Liver (tissue), 8 donors: ENCODE measurements at regions not wholly inside any gene's neighbourhood (a gene's known extent, or its start where the extent isn't known, plus 50 kb on each side); places are given as distances from the start of the nearest gene placed in this dataset.

ENCODE experiments used
- DNase-seq: peaks from one replicate; pipeline ENCODE4 v3.0.0-alpha.2; 2017; ENCODE audit warnings: low spot score
- H3K27ac ChIP-seq, 2 donors: one replicate each; pipeline ENCODE4 v1.7.0; 2013; ENCODE audit warnings: inconsistent platforms in 2 of 2, low read length in 2 of 2, control low read depth in 1 of 2, low read depth in 1 of 2, mild to moderate bottlenecking in 1 of 2
- H3K27me3 ChIP-seq, 4 donors: one replicate each; pipeline versions ENCODE4 v1.6.1 to v1.7.0; 2013; ENCODE audit warnings: low read length in 3 of 4, inconsistent platforms in 1 of 4, mild to moderate bottlenecking in 1 of 4, moderate library complexity in 1 of 4; ENCODE audit not compliant: control insufficient read depth in 4 of 4, insufficient read depth in 4 of 4
- H3K36me3 ChIP-seq, 4 donors: one replicate each; pipeline versions ENCODE4 v1.6.1 to v1.7.0; 2013; ENCODE audit warnings: low read length in 3 of 4, mild to moderate bottlenecking in 3 of 4, low read depth in 1 of 4, moderate library complexity in 1 of 4; ENCODE audit not compliant: control insufficient read depth in 4 of 4, insufficient read depth in 3 of 4
- H3K4me1 ChIP-seq, 4 donors: one replicate each; pipeline versions ENCODE4 v1.6.1 to v1.7.0; 2013; ENCODE audit warnings: low read length in 3 of 4, mild to moderate bottlenecking in 3 of 4, moderate library complexity in 1 of 4; ENCODE audit not compliant: control insufficient read depth in 4 of 4, insufficient read depth in 4 of 4
- H3K4me3 ChIP-seq, 3 donors: one replicate each; pipeline versions ENCODE4 v1.6.1 to v1.7.0; 2013; ENCODE audit warnings: low read length in 3 of 3, control low read depth in 1 of 3, low read depth in 1 of 3, mild to moderate bottlenecking in 1 of 3
- H3K9ac ChIP-seq, 2 donors: one replicate each; pipeline ENCODE4 v1.7.0; 2013; ENCODE audit warnings: low read length in 2 of 2, mild to moderate bottlenecking in 2 of 2, moderate library complexity in 2 of 2, control low read depth in 1 of 2, low read depth in 1 of 2
- H3K9me3 ChIP-seq, 4 donors: one replicate each; pipeline versions ENCODE4 v1.6.1 to v1.7.0; 2013; ENCODE audit warnings: low read length in 3 of 4; ENCODE audit not compliant: control insufficient read depth in 4 of 4
- ATF3 ChIP-seq: IDR thresholded peaks from 2 replicates; pipeline ENCODE4 v1.6.1; 2016; ENCODE audit warnings: antibody characterized with exemption
- CTCF ChIP-seq: fragments of 150-350 bp; IDR thresholded peaks from 2 replicates; pipeline ENCODE4 v1.5.1; 2017; ENCODE audit warnings: improper control_type of control experiment, low read depth, low read length; ENCODE audit not compliant: missing input control
- EGR1 ChIP-seq, 2 donors: IDR thresholded peaks; 2 replicates each; pipeline ENCODE4 v1.6.1; 2016 to 2018; ENCODE audit warnings: antibody characterized with exemption in 2 of 2, low read depth in 2 of 2
- FOXA1 ChIP-seq: IDR thresholded peaks from 2 replicates; pipeline ENCODE4 v1.6.1; 2016; ENCODE audit warnings: antibody characterized with exemption
- FOXA2 ChIP-seq: IDR thresholded peaks from 2 replicates; pipeline ENCODE4 v1.6.1; 2016; ENCODE audit warnings: antibody characterized with exemption
- GABPA ChIP-seq, 2 donors: IDR thresholded peaks in 1 of 2; conservative IDR thresholded peaks in 1 of 2; 2 replicates each; pipeline ENCODE4 v1.6.1; 2016; ENCODE audit warnings: antibody characterized with exemption in 2 of 2, mild to moderate bottlenecking in 1 of 2, moderate library complexity in 1 of 2
- HNF4A ChIP-seq, 2 donors: conservative IDR thresholded peaks; 2 replicates each; pipeline ENCODE4 v1.6.1; 2016; ENCODE audit warnings: antibody characterized with exemption in 2 of 2, mild to moderate bottlenecking in 2 of 2
- HNF4G ChIP-seq: IDR thresholded peaks from 2 replicates; pipeline ENCODE4 v1.6.1; 2016; ENCODE audit warnings: antibody characterized with exemption
- JUND ChIP-seq, 2 donors: IDR thresholded peaks; 2 replicates each; pipeline ENCODE4 v1.6.1; 2016; ENCODE audit warnings: antibody characterized with exemption in 2 of 2
- MAX ChIP-seq: IDR thresholded peaks from 2 replicates; pipeline ENCODE4 v1.6.1; 2016; ENCODE audit warnings: antibody characterized with exemption
- NR2F2 ChIP-seq: IDR thresholded peaks from 2 replicates; pipeline ENCODE4 v1.6.1; 2016; ENCODE audit warnings: antibody characterized with exemption
- REST ChIP-seq: IDR thresholded peaks from 2 replicates; pipeline ENCODE4 v1.6.1; 2016; ENCODE audit warnings: antibody characterized with exemption, mild to moderate bottlenecking
- RXRA ChIP-seq, 2 donors: IDR thresholded peaks; 2 replicates each; pipeline ENCODE4 v1.6.1; 2017 to 2018; ENCODE audit warnings: antibody characterized with exemption in 2 of 2, mild to moderate bottlenecking in 1 of 2
- SP1 ChIP-seq: IDR thresholded peaks from 2 replicates; pipeline ENCODE4 v1.6.1; 2018; ENCODE audit warnings: antibody characterized with exemption, mild to moderate bottlenecking
- TAF1 ChIP-seq: conservative IDR thresholded peaks from 2 replicates; pipeline ENCODE4 v1.6.1; 2016; ENCODE audit warnings: antibody characterized with exemption, mild to moderate bottlenecking
- ZBTB33 ChIP-seq: IDR thresholded peaks from 2 replicates; pipeline ENCODE4 v1.6.1; 2016; ENCODE audit warnings: antibody characterized with exemption
- WGBS: extraction: QIAGEN DNeasy Blood & Tissue Kit; methylation state at CpG from one replicate; pipeline ENCODE4 v1.1.7; 2013; 5-methylcytosine and 5-hydroxymethylcytosine counted together
- donor health status: healthy.
- donor health status: healthy.
- donor health status: healthy.
- donor health status: healthy.
- donor health status: healthy.

- Histone ChIP-seq H3K27me3 (no peaks in the 10 kb centered on the region), H3K9ac (no peak overlapping the region), H3K27ac (no peak overlapping the region), H3K36me3 (no peaks in the 10 kb centered on the region), H3K9me3 (peaks cover 0 to 3% (median 0%) of the 10 kb centered on the region in 4 donors), H3K4me3 (no peak overlapping the region), H3K4me1 (no peaks in the 10 kb centered on the region)
- TF ChIP-seq SP1 (no peak), JUND (IDR thresholded peaks at IDR 0.05) (no peak)
- 96% methylated on average over 2 of the region's 2 CpGs for WGBS
- no peak for DNase-seq
Observed at GRCh38 chr9:87127978-87128614, 180.8 kb upstream of the GAS1 start.

GRCh38 chr9:87128844-87129493 is 181.7 kb upstream of the GAS1 start:
- TF ChIP-seq ATF3 (no peak), EGR1 (IDR thresholded peaks at IDR 0.05; ENCODE audit: low read depth in 2 of 2) (no peak), HNF4A (conservative IDR thresholded peaks at IDR 0.05) (no peak)
- no peak for DNase-seq
- Histone ChIP-seq H3K9ac (no peak overlapping the region), H3K27ac (no peak overlapping the region), H3K36me3 (no peaks in the 10 kb centered on the region), H3K4me3 (no peak overlapping the region), H3K27me3 (no peaks in the 10 kb centered on the region), H3K4me1 (no peaks in the 10 kb centered on the region), H3K9me3 (peaks cover 0 to 3% (median 0%) of the 10 kb centered on the region in 4 donors)
- 58% methylated on average over 5 of the region's 5 CpGs for WGBS

- 94% methylated on average over 2 of the region's 2 CpGs for WGBS
- Histone ChIP-seq H3K27me3 (no peaks in the 10 kb centered on the region), H3K4me1 (no peaks in the 10 kb centered on the region), H3K4me3 (no peak overlapping the region), H3K9ac (no peak overlapping the region), H3K36me3 (no peaks in the 10 kb centered on the region), H3K27ac (no peak overlapping the region), H3K9me3 (peaks cover 0 to 3% (median 0%) of the 10 kb centered on the region in 4 donors)
- no peak for DNase-seq
- TF ChIP-seq CTCF (no peak), SP1 (no peak), HNF4A (conservative IDR thresholded peaks at IDR 0.05) (no peak), HNF4G (no peak), TAF1 (no peak), FOXA1 (no peak), MAX (no peak), NR2F2 (no peak), REST (no peak), EGR1 (IDR thresholded peaks at IDR 0.05; ENCODE audit: low read depth in 2 of 2) (no peak), JUND (IDR thresholded peaks at IDR 0.05) (no peak), GABPA (IDR thresholded peaks at IDR 0.05 in 1 of 2, conservative IDR thresholded peaks at IDR 0.05 in 1 of 2) (no peak), ZBTB33 (no peak), ATF3 (no peak), RXRA (IDR thresholded peaks at IDR 0.05) (no peak), FOXA2 (no peak)
Observed at GRCh38 chr9:87135074-87135473, 187.8 kb upstream of the GAS1 start.
